Stimulated activated CD8-positive, alpha-beta memory T cell treated with anti-CD3 and anti-CD28 coated beads, Interleukin-12 subunit alpha, Interleukin-12 subunit beta, amount 100 ng/mL, for 1 hour (primary cell): ENCODE measurements at regions not wholly inside any gene's neighbourhood (a gene's known extent, or its start where the extent isn't known, plus 50 kb on each side); places are given as distances from the start of the nearest gene placed in this dataset.

ENCODE experiments used
- DNase-seq: peaks from one replicate; pipeline ENCODE4 v3.0.0-alpha.2; 2020; ENCODE audit warnings: low read depth

- DNase-seq: no peak
These were observed 50.1 kb upstream of the UBE2E2 start for GRCh38 chr3:23152989-23153388.
